HG02870 (cell line): ENCODE measurements at regions not wholly inside any gene's neighbourhood (a gene's known extent, or its start where the extent isn't known, plus 50 kb on each side); places are given as distances from the start of the nearest gene placed in this dataset.

Experiments
- ATAC-seq: cut with Tn5 transposase; IDR thresholded peaks from one replicate; pipeline ENCODE4 v1.9.1; 2021; ENCODE audit warnings: mild to moderate bottlenecking, moderate library complexity; ENCODE audit not compliant: unreplicated experiment

- ATAC-seq, result peak; percentile 69
Observed at GRCh38 chr5:146254223-146254622, 50.8 kb downstream of the RBM27 start.

GRCh38 chr5:146273109-146273508, 65.5 kb upstream of the POU4F3 start:
- ATAC-seq, result no peak

- ATAC-seq, result no peak
Observed at GRCh38 chr5:146283344-146283761, 55.3 kb upstream of the POU4F3 start.

- no peak for ATAC-seq
Observed at GRCh38 chr5:146284016-146284415, 54.6 kb upstream of the POU4F3 start.
